ENCODE measurements at regions not wholly inside any gene's neighbourhood (a gene's known extent, or its start where the extent isn't known, plus 50 kb on each side); places are given as distances from the start of the nearest gene placed in this dataset.

DNA sequence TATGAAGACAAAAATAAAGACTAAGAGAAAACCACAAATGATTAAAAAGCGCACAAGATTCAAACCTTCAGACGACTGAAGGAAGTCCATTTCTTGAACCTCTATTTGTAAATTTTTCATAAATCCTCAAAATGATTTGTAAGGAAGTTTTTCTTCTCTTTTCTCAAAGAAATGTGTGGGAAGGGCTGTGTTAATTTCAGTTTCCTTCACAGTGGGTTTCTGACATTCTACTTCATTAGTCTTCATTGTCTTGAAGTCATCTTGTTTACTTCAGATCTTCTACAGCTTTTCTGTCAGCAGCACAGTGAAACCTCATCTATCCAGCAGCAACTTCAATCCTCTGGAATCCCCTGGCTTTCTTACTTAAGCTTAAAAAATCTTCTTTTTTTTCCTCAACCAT lies 87.6 kb upstream of the MYLIP start:
- Mint-ChIP-seq H3K27me3 (ENCODE audit: low read depth) (no peaks in the 10 kb centered on the region), H3K9me3 (peaks cover 34 to 38% of the 10 kb centered on the region in 2 experiments), H3K27ac (no peak overlapping the region), H3K4me1 (peaks cover 2 to 10% of the 10 kb centered on the region in 2 experiments; a peak in 2 of 4 replicates), H3K4me3 (no peak overlapping the region), H3K36me3 (ENCODE audit: insufficient read depth in 1 of 3, low read depth in 3 of 3) (peaks cover 19 to 43% (median 30%) of the 10 kb centered on the region in 3 experiments)
- Histone ChIP-seq H3K9me3 (ENCODE audit: control insufficient read depth, low read depth, low read length) (peaks cover 14% of the 10 kb centered on the region), H3K79me2 (ENCODE audit: insufficient read depth, low read length) (no peaks in the 10 kb centered on the region), H3K4me2 (ENCODE audit: insufficient read depth, insufficient read length, low read length) (no peak overlapping the region), H2BK5ac (ENCODE audit: insufficient read length, low read length) (no peak overlapping the region), H3K4ac (ENCODE audit: low read depth, low read length) (no peak overlapping the region), H4K5ac (ENCODE audit: insufficient read length, low read depth, low read length) (no peak overlapping the region), H2BK12ac (ENCODE audit: insufficient read length, low read depth, low read length) (no peak overlapping the region), H3K79me1 (ENCODE audit: insufficient read depth, low read depth, low read length, poor library complexity, severe bottlenecking) (no peaks in the 10 kb centered on the region), H3K18ac (ENCODE audit: insufficient read length, low read depth, low read length) (no peak overlapping the region), H3T11ph (ENCODE audit: low read length) (no peak overlapping the region), H4K8ac (replicated peaks; ENCODE audit: insufficient read length, low read depth, low read length) (no peak overlapping the region), H2BK15ac (ENCODE audit: low read depth, low read length) (no peak overlapping the region), H3K27ac (ENCODE audit: insufficient read length, low read depth, low read length) (no peak overlapping the region), H3K27me3 (ENCODE audit: insufficient read depth, low read length) (no peaks in the 10 kb centered on the region), H3K56ac (ENCODE audit: insufficient read length, low read depth, low read length) (no peak overlapping the region), H3K14ac (ENCODE audit: insufficient read depth, low read length) (no peak overlapping the region), H2AK5ac (ENCODE audit: insufficient read length, low read length) (no peak overlapping the region), H3K23ac (ENCODE audit: insufficient read length, low read depth, low read length) (no peak overlapping the region), H2BK20ac (ENCODE audit: low read depth, low read length, poor library complexity, severe bottlenecking) (no peak overlapping the region), H3K9ac (ENCODE audit: extremely low read depth, insufficient read length, low read length) (no peak overlapping the region), H4K91ac (ENCODE audit: insufficient read length, low read depth, low read length) (no peak overlapping the region), H3K23me2 (ENCODE audit: insufficient read length, low read depth, low read length, poor library complexity, severe bottlenecking) (no peaks in the 10 kb centered on the region), H2BK120ac (ENCODE audit: low read depth, low read length, poor library complexity, severe bottlenecking) (no peak overlapping the region), H4K20me1 (ENCODE audit: control insufficient read depth, insufficient read depth, insufficient read length) (no peaks in the 10 kb centered on the region), H3K4me1 (ENCODE audit: insufficient read depth, low read length) (0 out of 2 replicates have a peak, but pooled peaks cover 1% of the 10 kb centered on the region), H2AFZ (ENCODE audit: low read length) (no peak overlapping the region)
- DNase-seq: no peak
- WGBS (ENCODE audit: extremely low coverage, insufficient read length, low lambda C conversion rate): no CpG with 5 or more reads among the region's 2 CpGs
- no peak for TF ChIP-seq CTCF (conservative IDR thresholded peaks at IDR 0.05)
